ENCODE measurements at regions not wholly inside any gene's neighbourhood (a gene's known extent, or its start where the extent isn't known, plus 50 kb on each side); places are given as distances from the start of the nearest gene placed in this dataset.

- no peak for TF ChIP-seq CTCF (conservative IDR thresholded peaks at IDR 0.05; ENCODE audit: low read depth, low read length)
- TF ChIP-seq EZH2 (IDR thresholded peaks at IDR 0.05; ENCODE audit: borderline replicate concordance, low read depth, low read length, poor library complexity, severe bottlenecking) = no peak
Measured at GRCh38 chrX:25300994-25301393, 285.2 kb upstream of the ARX start.

Measured in A673 (cell line).